HepG2 (cell line): ENCODE measurements at regions not wholly inside any gene's neighbourhood (a gene's known extent, or its start where the extent isn't known, plus 50 kb on each side); places are given as distances from the start of the nearest gene placed in this dataset.

Experiments
- ATAC-seq: fragments of 200-7000 bp; cut with Tn5 transposase; 3 replicates; pipeline ENCODE4 v1.9.1; 2020; ENCODE audit warnings: mild to moderate bottlenecking, moderate library complexity
- BruUV-seq: library from RNA; stranded (reverse); fragments of 400-500 nt; replicated peaks from 2 replicates; lab custom pipeline; 2021; lab: Mats Ljungman, UMichigan
- CTCF ChIA-PET: fragments of 300-600 bp; formaldehyde crosslinking; extraction: SDS; loops from one replicate; lab custom pipeline; 2021; ENCODE audit warnings: low total read pairs, inconsistent platforms, low intra/inter-chr PET ratio; lab: Yijun Ruan, JAX
- POLR2A ChIA-PET: fragments of 350-600 bp; sonication (Branson Sonifier 250); formaldehyde crosslinking; loops from one replicate; lab custom pipeline; 2020; ENCODE audit warnings: antibody characterized with exemption, inconsistent platforms; lab: Yijun Ruan, JAX
- DNase-seq: peaks from one replicate; pipeline ENCODE4 v3.0.0-alpha.2; 2015; ENCODE audit warnings: low spot score
- FAIRE-seq: peaks from 3 replicates; lab custom pipeline; 2011; peaks lifted over from hg19 to GRCh38; lab: Jason Lieb, UNC
- H2AFZ ChIP-seq: one replicate; pipeline ENCODE4 v1.6.1; 2011; ENCODE audit warnings: low read length, inconsistent platforms
- H3K27ac ChIP-seq: fragments of 300-600 bp; 3 replicates; pipeline ENCODE4 v1.8.0; 2011; ENCODE audit warnings: mixed run types, mild to moderate bottlenecking, mixed read lengths, low read length, inconsistent platforms; ENCODE audit not compliant: insufficient read depth; ENCODE audit errors: extremely low read length
- H3K27me3 ChIP-seq, 2 experiments: fragments of 200-600 bp in 1 of 2; 2 replicates in 1 of 2; 3 replicates in 1 of 2; pipeline versions ENCODE4 v1.6.0 to v1.8.0; 2011; ENCODE audit warnings: low read length in 2 of 2, mild to moderate bottlenecking in 2 of 2, moderate library complexity in 2 of 2, inconsistent platforms in 1 of 2; ENCODE audit not compliant: insufficient read depth in 2 of 2, control insufficient read depth in 1 of 2
- H3K36me3 ChIP-seq, 2 experiments: fragments of 200-600 bp in 1 of 2; replicated peaks in 1 of 2; 2 replicates in 1 of 2; 3 replicates in 1 of 2; pipeline versions ENCODE4 v1.5.1 to v1.8.0; 2011; ENCODE audit warnings: low read length in 2 of 2, inconsistent platforms in 1 of 2; ENCODE audit not compliant: insufficient read depth in 2 of 2, control insufficient read depth in 1 of 2
- H3K4me1 ChIP-seq: 2 replicates; pipeline ENCODE4 v1.5.1; 2012; ENCODE audit warnings: low read length, inconsistent platforms; ENCODE audit not compliant: insufficient read depth
- H3K4me2 ChIP-seq: 2 replicates; pipeline ENCODE4 v1.6.0; 2011; ENCODE audit warnings: low read depth, low read length, inconsistent platforms
- H3K4me3 ChIP-seq, 3 experiments: fragments of 200-600 bp in 1 of 3; sonication (generic), shearing (Covaris generic) in 1 of 3; replicated peaks in 1 of 3; 2 replicates each; pipeline ENCODE4 v1.5.1; 2011 to 2016; ENCODE audit warnings: low read length in 3 of 3, inconsistent platforms in 2 of 3, low read depth in 2 of 3, mild to moderate bottlenecking in 2 of 3, control low read depth in 1 of 3, mixed read lengths in 1 of 3; ENCODE audit not compliant: insufficient read depth in 1 of 3
- H3K79me2 ChIP-seq: one replicate; pipeline ENCODE4 v1.6.1; 2011; ENCODE audit warnings: low read length, inconsistent platforms; ENCODE audit not compliant: insufficient read depth
- H3K9ac ChIP-seq: 2 replicates; pipeline ENCODE4 v1.6.0; 2011; ENCODE audit warnings: mild to moderate bottlenecking, low read depth, low read length, inconsistent platforms; ENCODE audit not compliant: insufficient read depth
- H3K9me3 ChIP-seq: 2 replicates; pipeline ENCODE4 v1.5.1; 2012; ENCODE audit warnings: mild to moderate bottlenecking, low read length
- H4K20me1 ChIP-seq: 2 replicates; pipeline ENCODE4 v1.6.0; 2011; ENCODE audit warnings: inconsistent platforms, mild to moderate bottlenecking, low read length, moderate library complexity; ENCODE audit not compliant: insufficient read depth
- FOXP1 ChIP-seq, 2 experiments: fragments of 450-650 bp in 1 of 2; IDR thresholded peaks; 2 replicates each; pipeline ENCODE4 v1.6.1; 2017 to 2018; ENCODE audit warnings: antibody characterized with exemption in 1 of 2
- NFYB ChIP-seq: sonication (generic); formaldehyde crosslinking; IDR thresholded peaks from 2 replicates; pipeline ENCODE4 v1.4.0; 2020; ENCODE audit warnings: missing genetic modification reagents
- RAD51 ChIP-seq: fragments of 450-650 bp; IDR thresholded peaks from 2 replicates; pipeline ENCODE4 v1.6.1; 2016; ENCODE audit warnings: borderline replicate concordance
- STAT6 ChIP-seq: sonication (generic); formaldehyde crosslinking; IDR thresholded peaks from 2 replicates; pipeline ENCODE4 v1.4.0; 2020; ENCODE audit warnings: missing genetic modification reagents, mild to moderate bottlenecking, borderline replicate concordance
- ZNF264 ChIP-seq: sonication (generic); formaldehyde crosslinking; IDR thresholded peaks from 2 replicates; pipeline ENCODE4 v1.4.0; 2020; ENCODE audit warnings: missing genetic modification reagents
- ZNF276 ChIP-seq: sonication (generic); formaldehyde crosslinking; IDR thresholded peaks from 2 replicates; pipeline ENCODE4 v1.4.0; 2020; ENCODE audit warnings: mild to moderate bottlenecking, low read depth, missing genetic modification reagents
- ZNF512 ChIP-seq: sonication (generic); formaldehyde crosslinking; IDR thresholded peaks from 2 replicates; pipeline ENCODE4 v1.4.0; 2020; ENCODE audit warnings: mild to moderate bottlenecking, missing genetic modification reagents
- ZNF879 ChIP-seq: sonication (generic); formaldehyde crosslinking; IDR thresholded peaks from 2 replicates; pipeline ENCODE4 v1.8.1; 2023; ENCODE audit warnings: missing genetic modification reagents
- ZSCAN5A ChIP-seq: sonication (generic); formaldehyde crosslinking; IDR thresholded peaks from 2 replicates; pipeline ENCODE4 v1.8.0; 2022; ENCODE audit warnings: mild to moderate bottlenecking, missing genetic modification reagents, borderline replicate concordance
- WGBS: methylation state at CpG from one replicate; pipeline ENCODE4 v1.1.6; 2017; ENCODE audit warnings: low lambda C conversion rate; 5-methylcytosine and 5-hydroxymethylcytosine counted together
- in situ Hi-C: cut with HindIII; loops from 2 replicates; pipeline ENCODE4 v1.10.0; 2017; ENCODE audit warnings: low pct_unique_long_range_greater_than_20kb; ENCODE audit not compliant: extremely low pct_ligation_motif_present
- intact Hi-C: fragments of 100-400 bp; cut with micrococcal nuclease; formaldehyde crosslinking; loops from one replicate; pipeline ENCODE4 v1.10.0; 2022; ENCODE audit not compliant: unreplicated experiment

- WGBS: 0% methylated on average over 2 of the region's 3 CpGs
- TF ChIP-seq ZNF264 (CRISPR knock-in tag) (no peak), NFYB (CRISPR knock-in tag) (no peak), RAD51 (no peak), FOXP1 (IDR thresholded peaks at IDR 0.05) (no peak), FOXP1 (CRISPR knock-in tag; IDR thresholded peaks at IDR 0.05) (no peak), ZNF879 (CRISPR knock-in tag) (no peak), ZNF512 (CRISPR knock-in tag) (no peak), ZNF276 (CRISPR knock-in tag) (no peak), STAT6 (CRISPR knock-in tag) (no peak), ZSCAN5A (no peak)
- H3K79me2 ChIP-seq: no peaks in the 10 kb centered on the region
- no peaks in the 10 kb centered on the region for H3K4me1 ChIP-seq
- H3K9ac ChIP-seq: no peak overlapping the region
- ChIA-PET CTCF (no interaction called here), POLR2A (no interaction called here)
- H2AFZ ChIP-seq: no peak overlapping the region
- H3K27me3 ChIP-seq: no peaks in the 10 kb centered on the region
- intact Hi-C loops (no loop called here), in situ Hi-C loops (no loop called here)
- H3K27ac ChIP-seq: no peak overlapping the region
- no peaks in the 10 kb centered on the region for H4K20me1 ChIP-seq
- H3K4me3 ChIP-seq: no peak overlapping the region
- ATAC-seq: no peak
- no peak overlapping the region for H3K4me2 ChIP-seq
- no peak for DNase-seq
- FAIRE-seq: no peak
- BruUV-seq: no TSS peak
- no peaks in the 10 kb centered on the region for H3K9me3 ChIP-seq
- H3K36me3 ChIP-seq: no peaks in the 10 kb centered on the region
These were observed 175.3 kb upstream of the BRINP1 start for GRCh38 chr9:119544492-119544891.
